Testis (tissue), 2 donors: ENCODE measurements at regions not wholly inside any gene's neighbourhood (a gene's known extent, or its start where the extent isn't known, plus 50 kb on each side); places are given as distances from the start of the nearest gene placed in this dataset.

Source experiments
- POLR2A ChIP-seq: fragments of 450-650 bp; IDR thresholded peaks from one replicate; pipeline ENCODE4 v1.6.1; 2017; ENCODE audit warnings: antibody characterized with exemption, mild to moderate bottlenecking, moderate library complexity
- TF ChIP-seq, protein P1 (sequence below), 3 experiments: fragments of 450-650 bp in 2 of 3; fragments of 200-600 bp in 1 of 3; sonication (generic) in 1 of 3; IDR thresholded peaks; one replicate each; pipeline ENCODE4 v1.5.1; 2016 to 2019; ENCODE audit warnings: antibody characterized with exemption in 3 of 3, mild to moderate bottlenecking in 2 of 3, moderate library complexity in 1 of 3

DNA sequence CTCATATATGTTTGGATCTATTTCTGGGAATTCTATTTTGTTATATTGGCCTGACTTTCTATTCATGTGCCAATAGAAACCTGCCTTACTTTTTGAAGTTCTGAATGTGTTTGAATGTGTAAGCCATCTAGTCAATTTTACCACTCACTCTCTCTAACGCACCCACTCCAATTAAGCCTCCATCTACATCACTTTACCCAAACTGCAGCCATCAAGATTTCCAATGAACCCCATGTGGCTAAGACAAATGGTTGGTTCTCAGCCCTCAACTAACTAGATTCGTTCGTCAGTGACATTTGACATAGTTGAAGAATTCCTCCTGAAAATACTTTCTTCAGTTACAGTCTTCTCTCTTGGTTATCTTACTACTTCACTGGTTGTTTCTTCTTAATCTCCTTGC is 137.3 kb upstream of the FSHR start:
- TF ChIP-seq, protein P1, sequence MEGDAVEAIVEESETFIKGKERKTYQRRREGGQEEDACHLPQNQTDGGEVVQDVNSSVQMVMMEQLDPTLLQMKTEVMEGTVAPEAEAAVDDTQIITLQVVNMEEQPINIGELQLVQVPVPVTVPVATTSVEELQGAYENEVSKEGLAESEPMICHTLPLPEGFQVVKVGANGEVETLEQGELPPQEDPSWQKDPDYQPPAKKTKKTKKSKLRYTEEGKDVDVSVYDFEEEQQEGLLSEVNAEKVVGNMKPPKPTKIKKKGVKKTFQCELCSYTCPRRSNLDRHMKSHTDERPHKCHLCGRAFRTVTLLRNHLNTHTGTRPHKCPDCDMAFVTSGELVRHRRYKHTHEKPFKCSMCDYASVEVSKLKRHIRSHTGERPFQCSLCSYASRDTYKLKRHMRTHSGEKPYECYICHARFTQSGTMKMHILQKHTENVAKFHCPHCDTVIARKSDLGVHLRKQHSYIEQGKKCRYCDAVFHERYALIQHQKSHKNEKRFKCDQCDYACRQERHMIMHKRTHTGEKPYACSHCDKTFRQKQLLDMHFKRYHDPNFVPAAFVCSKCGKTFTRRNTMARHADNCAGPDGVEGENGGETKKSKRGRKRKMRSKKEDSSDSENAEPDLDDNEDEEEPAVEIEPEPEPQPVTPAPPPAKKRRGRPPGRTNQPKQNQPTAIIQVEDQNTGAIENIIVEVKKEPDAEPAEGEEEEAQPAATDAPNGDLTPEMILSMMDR (IDR thresholded peaks at IDR 0.05), result no peak
- TF ChIP-seq POLR2A, result no peak
